ENCODE measurements at regions not wholly inside any gene's neighbourhood (a gene's known extent, or its start where the extent isn't known, plus 50 kb on each side); places are given as distances from the start of the nearest gene placed in this dataset.

DNA sequence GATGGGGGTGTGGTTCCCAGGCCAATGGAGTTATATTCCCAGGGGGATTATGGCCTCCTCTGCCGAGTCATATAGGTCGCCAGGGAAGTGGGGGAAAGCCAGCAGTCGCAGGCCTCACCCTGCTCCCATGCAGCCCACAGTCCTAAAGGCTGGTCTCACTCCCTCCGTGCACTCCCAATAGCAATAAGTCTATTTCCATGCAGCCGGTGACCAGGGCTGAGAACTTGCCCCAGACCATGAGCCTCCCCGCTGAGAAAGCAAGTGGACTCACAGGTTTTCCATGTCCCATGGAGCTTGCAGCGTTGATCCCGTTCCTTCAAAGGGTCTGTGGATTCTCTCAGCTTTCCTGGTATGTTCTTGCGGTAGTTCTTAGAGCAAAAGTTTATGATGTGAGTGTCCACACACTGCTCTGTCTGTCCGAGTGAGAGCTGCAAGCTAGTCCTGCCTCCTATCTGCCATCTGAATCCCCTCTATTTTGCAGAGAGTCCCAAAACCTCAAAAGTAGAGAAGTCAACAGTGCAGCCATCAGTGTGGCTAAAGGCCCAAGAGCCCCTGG, 81.7 kb upstream of the TMPRSS2 start:
- peaks cover 11% of the 10 kb centered on the region for H3K27me3 ChIP-seq (ENCODE audit: insufficient read depth, low read length)
- H3K4me2 ChIP-seq (ENCODE audit: insufficient read depth, low read length): no peak overlapping the region
- H3K4me1 ChIP-seq (ENCODE audit: insufficient read depth, low read length): no peaks in the 10 kb centered on the region
- no peak for TF ChIP-seq CTCF (IDR thresholded peaks at IDR 0.05; ENCODE audit: extremely low read depth, low read depth, low read length)
- no peaks in the 10 kb centered on the region for H3K36me3 ChIP-seq (ENCODE audit: insufficient read depth, low read length)
- H3K27ac ChIP-seq (ENCODE audit: low read depth, low read length): no peak overlapping the region
- no peaks in the 10 kb centered on the region for H4K20me1 ChIP-seq (ENCODE audit: insufficient read depth, low read length)
- H3K79me2 ChIP-seq (ENCODE audit: insufficient read depth, low read length): no peaks in the 10 kb centered on the region
- H2AFZ ChIP-seq (ENCODE audit: low read length): no peak overlapping the region
- H3K9me3 ChIP-seq (ENCODE audit: low read depth, low read length): no peaks in the 10 kb centered on the region
- no peak overlapping the region for H3K4me3 ChIP-seq (ENCODE audit: insufficient read depth, low read length)
- DNase-seq (ENCODE audit: insufficient read length, low spot score, missing footprints): peak; percentile 23

DNA sequence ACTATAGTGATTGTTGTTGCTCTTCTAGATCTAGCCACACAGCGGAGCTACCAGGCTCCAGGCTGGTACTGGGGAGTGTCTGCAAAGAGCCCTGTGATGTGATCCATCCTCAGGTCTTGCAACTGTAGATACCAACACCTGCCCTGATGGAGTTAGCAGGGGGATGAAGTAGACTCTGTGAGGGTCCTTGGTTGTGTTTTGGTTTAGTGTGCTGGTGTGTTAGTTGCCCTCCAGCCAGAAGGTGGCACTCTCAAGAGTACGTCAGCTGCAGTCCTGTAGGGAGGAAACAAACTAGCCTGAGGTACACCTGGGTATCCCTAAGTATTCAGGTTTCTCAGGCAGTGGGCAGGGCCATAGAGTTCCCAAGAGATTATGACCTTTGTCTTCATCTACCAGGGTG, 81.2 kb upstream of the TMPRSS2 start:
- Histone ChIP-seq H3K27ac (ENCODE audit: low read depth, low read length) (no peak overlapping the region), H2AFZ (ENCODE audit: low read length) (no peak overlapping the region), H3K79me2 (ENCODE audit: insufficient read depth, low read length) (no peaks in the 10 kb centered on the region), H3K4me1 (ENCODE audit: insufficient read depth, low read length) (no peaks in the 10 kb centered on the region), H3K27me3 (ENCODE audit: insufficient read depth, low read length) (peaks cover 7% of the 10 kb centered on the region), H3K4me2 (ENCODE audit: insufficient read depth, low read length) (no peak overlapping the region), H4K20me1 (ENCODE audit: insufficient read depth, low read length) (no peaks in the 10 kb centered on the region), H3K4me3 (ENCODE audit: insufficient read depth, low read length) (no peak overlapping the region), H3K9me3 (ENCODE audit: low read depth, low read length) (no peaks in the 10 kb centered on the region), H3K36me3 (ENCODE audit: insufficient read depth, low read length) (no peaks in the 10 kb centered on the region)
- no peak for TF ChIP-seq CTCF (IDR thresholded peaks at IDR 0.05; ENCODE audit: extremely low read depth, low read depth, low read length)
- DNase-seq (ENCODE audit: insufficient read length, low spot score, missing footprints): no peak

DNA sequence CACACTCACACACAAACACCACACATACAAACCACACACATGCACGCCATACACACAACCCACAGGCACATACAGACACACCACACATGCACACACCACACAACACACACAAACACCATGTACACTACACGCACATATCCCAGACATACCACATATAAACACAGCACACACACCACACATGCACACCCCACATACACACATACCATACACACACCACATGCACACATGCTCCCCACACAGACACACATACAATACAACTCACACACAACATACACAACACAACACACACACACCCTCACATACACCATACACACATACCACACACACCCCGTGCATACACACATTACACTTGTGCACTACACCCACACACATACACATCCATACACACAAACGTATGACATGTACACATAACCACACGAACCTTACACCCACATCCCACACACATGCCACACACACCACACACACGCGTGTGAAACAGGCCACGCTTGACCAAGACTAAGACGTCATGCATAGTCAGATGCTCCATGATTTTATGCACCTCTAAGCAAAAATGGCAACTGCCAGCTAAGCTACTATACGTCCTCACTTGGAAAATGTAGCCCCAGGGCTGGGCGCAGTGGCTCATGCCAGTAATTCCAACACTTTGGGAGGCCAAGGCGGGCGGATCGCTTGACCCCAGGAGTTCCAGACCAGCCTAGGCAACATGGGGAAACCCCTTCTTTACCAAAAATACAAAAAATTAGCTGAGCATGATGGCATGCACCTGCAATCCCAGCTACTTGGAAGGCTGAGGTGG, 77.4 kb upstream of the TMPRSS2 start:
- H3K4me3 ChIP-seq (ENCODE audit: insufficient read depth, low read length): no peak overlapping the region
- no peaks in the 10 kb centered on the region for H3K9me3 ChIP-seq (ENCODE audit: low read depth, low read length)
- no peak overlapping the region for H2AFZ ChIP-seq (ENCODE audit: low read length)
- no peak overlapping the region for H3K27ac ChIP-seq (ENCODE audit: low read depth, low read length)
- H3K36me3 ChIP-seq (ENCODE audit: insufficient read depth, low read length): no peaks in the 10 kb centered on the region
- no peaks in the 10 kb centered on the region for H3K79me2 ChIP-seq (ENCODE audit: insufficient read depth, low read length)
- H3K4me2 ChIP-seq (ENCODE audit: insufficient read depth, low read length): no peak overlapping the region
- no peak for TF ChIP-seq CTCF (IDR thresholded peaks at IDR 0.05; ENCODE audit: extremely low read depth, low read depth, low read length)
- DNase-seq (ENCODE audit: insufficient read length, low spot score, missing footprints): no peak
- H3K27me3 ChIP-seq (ENCODE audit: insufficient read depth, low read length): no peaks in the 10 kb centered on the region
- H4K20me1 ChIP-seq (ENCODE audit: insufficient read depth, low read length): no peaks in the 10 kb centered on the region
- H3K4me1 ChIP-seq (ENCODE audit: insufficient read depth, low read length): no peaks in the 10 kb centered on the region

DNA sequence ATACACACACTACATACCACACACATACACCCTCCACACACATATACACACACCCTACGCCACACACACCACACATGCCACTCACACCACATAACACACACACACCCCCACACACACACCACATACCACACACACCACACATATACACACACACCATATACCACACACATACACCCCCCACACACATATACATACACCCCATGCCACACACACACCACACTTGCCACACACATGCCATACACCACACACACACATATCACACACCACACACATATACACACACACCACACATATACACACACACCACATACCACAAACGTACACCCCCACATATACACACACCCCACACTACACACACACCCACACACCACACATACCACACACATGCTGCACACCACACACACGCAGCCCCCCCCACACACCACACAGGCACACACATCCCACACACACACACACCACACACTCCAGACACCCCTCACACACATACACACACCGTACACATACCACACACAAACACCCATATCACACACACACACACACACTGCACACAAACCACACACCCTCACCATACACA, 76.7 kb upstream of the TMPRSS2 start:
- Histone ChIP-seq H3K36me3 (ENCODE audit: insufficient read depth, low read length) (no peaks in the 10 kb centered on the region), H3K27ac (ENCODE audit: low read depth, low read length) (no peak overlapping the region), H3K4me3 (ENCODE audit: insufficient read depth, low read length) (no peak overlapping the region), H3K4me2 (ENCODE audit: insufficient read depth, low read length) (no peak overlapping the region), H3K4me1 (ENCODE audit: insufficient read depth, low read length) (no peaks in the 10 kb centered on the region), H3K9me3 (ENCODE audit: low read depth, low read length) (no peaks in the 10 kb centered on the region), H2AFZ (ENCODE audit: low read length) (no peak overlapping the region), H3K27me3 (ENCODE audit: insufficient read depth, low read length) (peaks cover 4% of the 10 kb centered on the region), H3K79me2 (ENCODE audit: insufficient read depth, low read length) (no peaks in the 10 kb centered on the region), H4K20me1 (ENCODE audit: insufficient read depth, low read length) (no peaks in the 10 kb centered on the region)
- TF ChIP-seq CTCF (IDR thresholded peaks at IDR 0.05; ENCODE audit: extremely low read depth, low read depth, low read length): no peak
- no peak for DNase-seq (ENCODE audit: insufficient read length, low spot score, missing footprints)
